Lung (tissue), 11 donors: ENCODE measurements at regions not wholly inside any gene's neighbourhood (a gene's known extent, or its start where the extent isn't known, plus 50 kb on each side); places are given as distances from the start of the nearest gene placed in this dataset.

Source experiments
- ATAC-seq: fragments of 200-7000 bp; cut with Tn5 transposase; one replicate; pipeline ENCODE4 v1.9.1; 2020; ENCODE audit warnings: moderate number of reproducible peaks; ENCODE audit not compliant: insufficient read depth, low FRiP score
- DNase-seq, 3 donors: peaks; one replicate each; pipeline ENCODE4 v3.0.0-alpha.2; 2013 to 2017
- H3K27ac ChIP-seq, 2 donors: one replicate each; pipeline ENCODE4 v1.5.1; 2013; ENCODE audit warnings: mild to moderate bottlenecking in 2 of 2, moderate library complexity in 2 of 2, control low read depth in 1 of 2, inconsistent platforms in 1 of 2, low read depth in 1 of 2, low read length in 1 of 2
- H3K27me3 ChIP-seq, 3 donors: one replicate each; pipeline ENCODE4 v1.5.1; 2013; ENCODE audit warnings: low read length in 2 of 3; ENCODE audit not compliant: control insufficient read depth in 3 of 3, insufficient read depth in 3 of 3
- H3K36me3 ChIP-seq, 4 donors: one replicate each; pipeline ENCODE4 v1.5.1; 2013; ENCODE audit warnings: low read length in 4 of 4, mild to moderate bottlenecking in 1 of 4, moderate library complexity in 1 of 4; ENCODE audit not compliant: control insufficient read depth in 4 of 4, insufficient read depth in 4 of 4
- H3K4me1 ChIP-seq, 5 donors: one replicate each; pipeline ENCODE4 v1.5.1; 2013; ENCODE audit warnings: low read length in 5 of 5, mild to moderate bottlenecking in 2 of 5, moderate library complexity in 1 of 5; ENCODE audit not compliant: control insufficient read depth in 5 of 5, insufficient read depth in 5 of 5
- H3K4me3 ChIP-seq: one replicate; pipeline ENCODE4 v1.5.1; 2013; ENCODE audit warnings: mild to moderate bottlenecking, control low read depth, moderate library complexity
- H3K9ac ChIP-seq, 2 donors: one replicate each; pipeline ENCODE4 v1.5.1; 2013; ENCODE audit warnings: low read length in 2 of 2, control low read depth in 1 of 2; ENCODE audit not compliant: insufficient read depth in 1 of 2
- H3K9me3 ChIP-seq, 4 donors: one replicate each; pipeline ENCODE4 v1.5.1; 2013; ENCODE audit warnings: low read length in 3 of 4, mild to moderate bottlenecking in 1 of 4, moderate library complexity in 1 of 4; ENCODE audit not compliant: control insufficient read depth in 4 of 4, insufficient read depth in 3 of 4
- WGBS, 2 donors: extraction: QIAGEN DNeasy Blood & Tissue Kit; methylation state at CpG; one replicate each; pipeline ENCODE4 v1.1.7; 2013; 5-methylcytosine and 5-hydroxymethylcytosine counted together
- TF ChIP-seq, protein P1 (sequence below): IDR thresholded peaks from 2 replicates; pipeline ENCODE4 v1.5.1; 2012; ENCODE audit warnings: mild to moderate bottlenecking; ENCODE audit errors: control extremely low read depth, extremely low read depth
- donor health status: control.
- donor health status: control.
- donor health status: Bipolar disorder and iron deficiency.
- donor health status: healthy.
- donor health status: DM: yes; HTN: yes; CAD: no.

GRCh38 chr6:44737341-44737740 is 349.8 kb downstream of the CDC5L start:
- Histone ChIP-seq H3K27ac (no peak overlapping the region), H3K36me3 (no peaks in the 10 kb centered on the region), H3K4me1 (peaks cover 0 to 15% (median 3%) of the 10 kb centered on the region in 5 donors), H3K9me3 (no peaks in the 10 kb centered on the region), H3K9ac (no peak overlapping the region), H3K4me3 (no peak overlapping the region), H3K27me3 (no peaks in the 10 kb centered on the region)
- TF ChIP-seq, protein P1, sequence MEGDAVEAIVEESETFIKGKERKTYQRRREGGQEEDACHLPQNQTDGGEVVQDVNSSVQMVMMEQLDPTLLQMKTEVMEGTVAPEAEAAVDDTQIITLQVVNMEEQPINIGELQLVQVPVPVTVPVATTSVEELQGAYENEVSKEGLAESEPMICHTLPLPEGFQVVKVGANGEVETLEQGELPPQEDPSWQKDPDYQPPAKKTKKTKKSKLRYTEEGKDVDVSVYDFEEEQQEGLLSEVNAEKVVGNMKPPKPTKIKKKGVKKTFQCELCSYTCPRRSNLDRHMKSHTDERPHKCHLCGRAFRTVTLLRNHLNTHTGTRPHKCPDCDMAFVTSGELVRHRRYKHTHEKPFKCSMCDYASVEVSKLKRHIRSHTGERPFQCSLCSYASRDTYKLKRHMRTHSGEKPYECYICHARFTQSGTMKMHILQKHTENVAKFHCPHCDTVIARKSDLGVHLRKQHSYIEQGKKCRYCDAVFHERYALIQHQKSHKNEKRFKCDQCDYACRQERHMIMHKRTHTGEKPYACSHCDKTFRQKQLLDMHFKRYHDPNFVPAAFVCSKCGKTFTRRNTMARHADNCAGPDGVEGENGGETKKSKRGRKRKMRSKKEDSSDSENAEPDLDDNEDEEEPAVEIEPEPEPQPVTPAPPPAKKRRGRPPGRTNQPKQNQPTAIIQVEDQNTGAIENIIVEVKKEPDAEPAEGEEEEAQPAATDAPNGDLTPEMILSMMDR = no peak
- whole genome bisulfite sequencing, 2 donors = 93 to 97% methylated on average over 9 of the region's 9 CpGs
- ATAC-seq = no peak
- DNase-seq = no peak

DNA sequence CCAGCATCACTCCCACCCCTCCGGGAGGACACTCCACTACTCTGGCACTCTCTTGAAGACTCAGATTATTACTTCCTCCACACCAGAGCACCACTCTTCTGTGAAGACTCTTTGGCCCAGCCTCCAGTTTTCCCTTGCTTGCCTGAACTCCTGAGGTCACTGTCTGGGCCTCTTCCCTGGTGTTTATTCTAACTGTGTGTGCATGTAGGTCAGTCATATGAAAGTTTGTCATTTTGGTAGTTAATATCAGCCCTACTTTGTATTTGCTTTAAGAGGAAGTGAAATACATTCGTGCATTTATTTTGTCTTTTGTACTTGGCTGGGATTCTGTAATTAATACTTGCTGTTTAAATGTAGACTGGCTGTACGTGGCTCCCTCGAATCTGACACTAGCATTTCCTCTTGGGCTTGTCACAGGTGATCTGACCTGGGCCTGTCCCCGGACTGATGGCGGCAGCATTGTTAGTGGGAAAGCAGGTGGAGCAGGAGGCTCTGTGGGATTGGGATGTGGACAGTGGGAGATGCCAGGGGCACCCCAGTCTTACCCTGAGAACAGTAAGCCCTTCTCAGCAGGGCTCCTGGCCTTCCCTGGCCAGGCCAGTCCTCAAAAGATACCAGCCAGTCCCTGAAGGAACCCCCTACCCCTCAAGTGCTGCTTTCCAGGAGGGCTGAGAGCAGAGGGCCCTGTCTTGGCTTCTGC is 350.5 kb downstream of the CDC5L start:
- no peak for ATAC-seq
- TF ChIP-seq, protein P1 = no peak
- Histone ChIP-seq H3K4me1 (peaks cover 0 to 15% (median 3%) of the 10 kb centered on the region in 5 donors), H3K36me3 (no peaks in the 10 kb centered on the region), H3K27me3 (no peaks in the 10 kb centered on the region), H3K9ac (no peak overlapping the region), H3K4me3 (no peak overlapping the region), H3K27ac (peak overlapping the region in 1 of 2 donors; percentile 60), H3K9me3 (no peaks in the 10 kb centered on the region)
- WGBS, 2 donors = 66 to 78% methylated on average over 6 of the region's 6 CpGs
- peak in 2 of 3 donors; percentile 10 to 32 for DNase-seq

- peak; percentile 9 for ATAC-seq
- Histone ChIP-seq H3K4me3 (no peak overlapping the region), H3K9ac (no peak overlapping the region), H3K9me3 (no peaks in the 10 kb centered on the region), H3K27me3 (no peaks in the 10 kb centered on the region), H3K27ac (no peak overlapping the region), H3K36me3 (no peaks in the 10 kb centered on the region), H3K4me1 (peaks cover 0 to 15% (median 3%) of the 10 kb centered on the region in 5 donors)
- TF ChIP-seq, protein P1 = no peak
- peak; percentile 46 to 71 (median 58) for DNase-seq
- WGBS, 2 donors = 81 to 88% methylated on average over 8 of the region's 8 CpGs
These were observed 351.2 kb downstream of the CDC5L start for GRCh38 chr6:44738601-44739146.
